DND-41 (cell line): ENCODE measurements at regions not wholly inside any gene's neighbourhood (a gene's known extent, or its start where the extent isn't known, plus 50 kb on each side); places are given as distances from the start of the nearest gene placed in this dataset.

Experiments
- EZH2 ChIP-seq: IDR thresholded peaks from 3 replicates; pipeline ENCODE4 v1.6.1; 2012; ENCODE audit warnings: borderline replicate concordance, low read depth, mild to moderate bottlenecking, moderate library complexity, low read length, inconsistent platforms; ENCODE audit not compliant: severe bottlenecking
- TF ChIP-seq, protein P1 (sequence below): IDR thresholded peaks from 2 replicates; pipeline ENCODE4 v1.5.1; 2012; ENCODE audit warnings: borderline replicate concordance, low read length, moderate library complexity, mild to moderate bottlenecking; ENCODE audit not compliant: poor library complexity, severe bottlenecking; ENCODE audit errors: extremely low read depth

DNA sequence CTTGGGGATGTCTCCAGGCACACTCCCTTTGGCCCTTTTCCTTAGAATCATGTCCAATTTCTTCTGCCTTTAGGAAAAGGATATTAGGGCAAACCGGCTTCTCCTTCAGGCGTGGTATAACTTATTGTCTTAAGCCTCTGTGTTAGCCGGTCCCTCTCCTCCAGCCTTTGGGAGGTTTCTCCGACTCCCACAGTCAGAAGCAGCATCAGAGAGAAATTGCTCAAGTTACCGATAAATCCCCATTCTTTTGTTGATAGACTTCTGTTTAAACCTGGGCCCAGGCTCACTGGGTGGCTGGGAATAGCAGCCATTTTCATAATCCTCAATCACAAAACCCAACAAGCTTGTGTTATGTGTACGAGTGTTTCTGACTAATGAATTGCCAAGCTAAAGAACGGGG is 85.4 kb upstream of the KAZN start:
- TF ChIP-seq, protein P1, sequence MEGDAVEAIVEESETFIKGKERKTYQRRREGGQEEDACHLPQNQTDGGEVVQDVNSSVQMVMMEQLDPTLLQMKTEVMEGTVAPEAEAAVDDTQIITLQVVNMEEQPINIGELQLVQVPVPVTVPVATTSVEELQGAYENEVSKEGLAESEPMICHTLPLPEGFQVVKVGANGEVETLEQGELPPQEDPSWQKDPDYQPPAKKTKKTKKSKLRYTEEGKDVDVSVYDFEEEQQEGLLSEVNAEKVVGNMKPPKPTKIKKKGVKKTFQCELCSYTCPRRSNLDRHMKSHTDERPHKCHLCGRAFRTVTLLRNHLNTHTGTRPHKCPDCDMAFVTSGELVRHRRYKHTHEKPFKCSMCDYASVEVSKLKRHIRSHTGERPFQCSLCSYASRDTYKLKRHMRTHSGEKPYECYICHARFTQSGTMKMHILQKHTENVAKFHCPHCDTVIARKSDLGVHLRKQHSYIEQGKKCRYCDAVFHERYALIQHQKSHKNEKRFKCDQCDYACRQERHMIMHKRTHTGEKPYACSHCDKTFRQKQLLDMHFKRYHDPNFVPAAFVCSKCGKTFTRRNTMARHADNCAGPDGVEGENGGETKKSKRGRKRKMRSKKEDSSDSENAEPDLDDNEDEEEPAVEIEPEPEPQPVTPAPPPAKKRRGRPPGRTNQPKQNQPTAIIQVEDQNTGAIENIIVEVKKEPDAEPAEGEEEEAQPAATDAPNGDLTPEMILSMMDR: no peak
- TF ChIP-seq EZH2: no peak
